ENCODE measurements at regions not wholly inside any gene's neighbourhood (a gene's known extent, or its start where the extent isn't known, plus 50 kb on each side); places are given as distances from the start of the nearest gene placed in this dataset.

DNA sequence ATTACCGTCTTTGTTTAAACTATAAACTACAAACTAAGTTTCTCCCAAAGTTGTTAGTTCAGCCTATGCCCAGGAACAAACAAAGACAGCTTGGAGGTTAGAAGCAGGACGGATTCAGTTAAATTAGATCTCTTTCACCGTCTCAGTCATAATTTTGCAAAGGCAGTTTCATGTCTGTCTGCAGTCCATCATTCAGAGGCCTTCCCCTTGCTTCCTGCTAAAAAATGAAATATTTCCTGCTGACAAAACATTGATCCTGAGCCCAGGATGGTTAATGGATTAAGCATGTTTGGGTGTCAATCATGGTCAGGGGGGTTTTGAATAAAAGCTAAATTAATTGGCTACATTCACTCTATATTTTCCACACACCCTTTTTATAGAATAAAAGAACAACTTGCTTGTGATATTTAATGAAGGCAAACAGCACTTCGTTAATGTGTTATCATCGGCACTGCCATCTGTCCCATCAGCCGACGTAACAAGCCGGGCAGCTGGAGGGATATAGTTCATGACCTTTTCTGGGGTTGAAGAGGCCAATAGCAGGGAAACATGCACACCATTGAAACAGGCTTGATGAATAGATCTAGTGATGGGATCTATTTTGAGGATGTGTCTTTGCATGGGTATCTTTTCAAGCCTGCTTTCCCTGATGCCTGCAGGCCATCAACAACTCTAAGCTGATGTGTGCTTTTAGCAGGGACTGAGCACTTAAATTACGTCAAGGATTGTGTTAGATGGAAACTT lies 521.3 kb upstream of the TMEM132C start:
- H3K9me3 Mint-ChIP-seq (ENCODE audit: low read depth, unreplicated experiment) = peaks cover 14% of the 10 kb centered on the region
- no peaks in the 10 kb centered on the region for H3K36me3 Mint-ChIP-seq (ENCODE audit: insufficient read depth, unreplicated experiment)
- H3K4me1 Mint-ChIP-seq (ENCODE audit: low read depth, unreplicated experiment) = no peaks in the 10 kb centered on the region
- no peak overlapping the region for H3K4me3 Mint-ChIP-seq (ENCODE audit: low read depth, unreplicated experiment)
- CTCF ChIA-PET = no interaction called here
- no peak for DNase-seq
- H3K27ac Mint-ChIP-seq (ENCODE audit: unreplicated experiment) = no peak overlapping the region
- BruUV-seq (replicated peaks) = no TSS peak
- intact Hi-C loops (cut with micrococcal nuclease; ENCODE audit: unreplicated experiment) = no loop called here
- no peaks in the 10 kb centered on the region for H3K27me3 Mint-ChIP-seq (ENCODE audit: unreplicated experiment)
- TF ChIP-seq CTCF (IDR thresholded peaks at IDR 0.05; ENCODE audit: unreplicated experiment) = no peak

- Mint-ChIP-seq H3K9me3 (ENCODE audit: low read depth, unreplicated experiment) (peaks cover 9% of the 10 kb centered on the region), H3K27ac (ENCODE audit: unreplicated experiment) (no peak overlapping the region), H3K27me3 (ENCODE audit: unreplicated experiment) (no peaks in the 10 kb centered on the region), H3K36me3 (ENCODE audit: insufficient read depth, unreplicated experiment) (no peaks in the 10 kb centered on the region), H3K4me1 (ENCODE audit: low read depth, unreplicated experiment) (no peaks in the 10 kb centered on the region), H3K4me3 (ENCODE audit: low read depth, unreplicated experiment) (no peak overlapping the region)
- no peak for DNase-seq
- intact Hi-C loops (cut with micrococcal nuclease; ENCODE audit: unreplicated experiment) = no loop called here
- TF ChIP-seq CTCF (IDR thresholded peaks at IDR 0.05; ENCODE audit: unreplicated experiment) = no peak
- CTCF ChIA-PET = interaction anchor here (0.6 kb wide), 1 partner anchor 293 kb away, joined by 9 read pairs; no protein-coding TSS in a partner anchor
- no TSS peak for BruUV-seq (replicated peaks)
Observed at GRCh38 chr12:127749416-127749815, 517.6 kb upstream of the TMEM132C start.

GRCh38 chr12:127750076-127750840 lies 516.7 kb upstream of the TMEM132C start:
- DNase-seq = no peak

DNA sequence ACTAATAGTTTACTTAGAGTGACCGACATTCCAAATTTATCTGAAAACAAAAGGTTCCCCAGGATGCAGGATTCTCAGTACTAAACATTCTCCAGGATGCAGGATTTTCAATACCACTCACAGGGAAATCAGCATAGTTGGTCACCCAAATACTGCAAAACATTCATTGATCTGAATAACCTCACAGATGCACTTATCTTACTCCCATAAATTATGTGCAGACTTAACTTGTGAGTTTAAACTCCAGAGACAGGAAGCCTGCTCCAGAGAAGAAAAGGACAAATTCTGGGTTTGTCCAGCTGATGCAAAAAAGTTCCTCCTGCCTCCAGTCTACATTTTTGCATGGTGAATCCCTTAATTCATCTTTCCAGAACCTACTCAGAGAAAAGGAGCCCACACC lies 514.2 kb upstream of the TMEM132C start:
- TF ChIP-seq CTCF (IDR thresholded peaks at IDR 0.05; ENCODE audit: unreplicated experiment) = no peak
- Mint-ChIP-seq H3K9me3 (ENCODE audit: low read depth, unreplicated experiment) (peaks cover 26% of the 10 kb centered on the region), H3K27ac (ENCODE audit: unreplicated experiment) (no peak overlapping the region), H3K4me3 (ENCODE audit: low read depth, unreplicated experiment) (no peak overlapping the region), H3K4me1 (ENCODE audit: low read depth, unreplicated experiment) (no peaks in the 10 kb centered on the region), H3K27me3 (ENCODE audit: unreplicated experiment) (no peaks in the 10 kb centered on the region), H3K36me3 (ENCODE audit: insufficient read depth, unreplicated experiment) (no peaks in the 10 kb centered on the region)
- BruUV-seq (replicated peaks) = no TSS peak
- CTCF ChIA-PET = no interaction called here
- no peak for DNase-seq
- intact Hi-C loops (cut with micrococcal nuclease; ENCODE audit: unreplicated experiment) = no loop called here

More at GRCh38 chr12:127750076-127750840, 516.7 kb upstream of the TMEM132C start:
- CTCF ChIA-PET = interaction anchor here (0.6 kb wide), 1 partner anchor 294 kb away, joined by 9 read pairs; no protein-coding TSS in a partner anchor
- no peak for TF ChIP-seq CTCF (IDR thresholded peaks at IDR 0.05; ENCODE audit: unreplicated experiment)
- Mint-ChIP-seq H3K9me3 (ENCODE audit: low read depth, unreplicated experiment) (peaks cover 16% of the 10 kb centered on the region), H3K27me3 (ENCODE audit: unreplicated experiment) (no peaks in the 10 kb centered on the region), H3K36me3 (ENCODE audit: insufficient read depth, unreplicated experiment) (no peaks in the 10 kb centered on the region), H3K4me3 (ENCODE audit: low read depth, unreplicated experiment) (no peak overlapping the region), H3K4me1 (ENCODE audit: low read depth, unreplicated experiment) (no peaks in the 10 kb centered on the region), H3K27ac (ENCODE audit: unreplicated experiment) (no peak overlapping the region)
- intact Hi-C loops (cut with micrococcal nuclease; ENCODE audit: unreplicated experiment) = no loop called here
- no TSS peak for BruUV-seq (replicated peaks)
